GM12865 (cell line): ENCODE measurements at regions not wholly inside any gene's neighbourhood (a gene's known extent, or its start where the extent isn't known, plus 50 kb on each side); places are given as distances from the start of the nearest gene placed in this dataset.
A peak's percentile ranks its signal among the peaks of the same experiment; 100 is the strongest.

ENCODE experiments used
- DNase-seq: peaks from one replicate; pipeline ENCODE4 v3.0.0; 2010; ENCODE audit warnings: low read depth
- H3K4me3 ChIP-seq: 2 replicates; pipeline ENCODE4 v1.5.1; 2011; ENCODE audit warnings: mild to moderate bottlenecking, low read depth, low read length, control low read depth
- TF ChIP-seq, protein P1 (sequence below): IDR thresholded peaks from 2 replicates; pipeline ENCODE4 v1.5.1; 2011; ENCODE audit warnings: low read length, control low read depth, low read depth, inconsistent platforms; ENCODE audit not compliant: insufficient read depth; ENCODE audit errors: missing control alignments

DNA sequence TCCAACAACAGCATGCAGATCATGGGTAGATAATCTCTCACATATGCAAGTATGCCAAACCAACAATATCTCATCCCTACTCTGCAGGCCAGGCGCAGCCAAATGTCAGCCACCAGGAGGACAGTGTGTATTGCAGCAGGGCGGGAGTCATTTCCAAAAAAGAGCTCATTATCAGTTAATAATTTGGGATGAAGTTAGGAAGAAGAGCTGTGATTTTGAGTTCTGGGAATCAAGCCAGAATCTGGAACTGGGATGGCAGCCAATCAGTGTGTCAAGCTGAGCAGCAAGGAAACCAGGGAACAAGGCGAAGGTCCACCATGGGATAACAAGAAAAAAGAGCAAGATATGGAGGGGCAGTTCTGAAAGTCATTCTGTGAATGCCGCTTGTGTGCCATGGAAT is 88.2 kb upstream of the CAMK2D start:
- TF ChIP-seq, protein P1, sequence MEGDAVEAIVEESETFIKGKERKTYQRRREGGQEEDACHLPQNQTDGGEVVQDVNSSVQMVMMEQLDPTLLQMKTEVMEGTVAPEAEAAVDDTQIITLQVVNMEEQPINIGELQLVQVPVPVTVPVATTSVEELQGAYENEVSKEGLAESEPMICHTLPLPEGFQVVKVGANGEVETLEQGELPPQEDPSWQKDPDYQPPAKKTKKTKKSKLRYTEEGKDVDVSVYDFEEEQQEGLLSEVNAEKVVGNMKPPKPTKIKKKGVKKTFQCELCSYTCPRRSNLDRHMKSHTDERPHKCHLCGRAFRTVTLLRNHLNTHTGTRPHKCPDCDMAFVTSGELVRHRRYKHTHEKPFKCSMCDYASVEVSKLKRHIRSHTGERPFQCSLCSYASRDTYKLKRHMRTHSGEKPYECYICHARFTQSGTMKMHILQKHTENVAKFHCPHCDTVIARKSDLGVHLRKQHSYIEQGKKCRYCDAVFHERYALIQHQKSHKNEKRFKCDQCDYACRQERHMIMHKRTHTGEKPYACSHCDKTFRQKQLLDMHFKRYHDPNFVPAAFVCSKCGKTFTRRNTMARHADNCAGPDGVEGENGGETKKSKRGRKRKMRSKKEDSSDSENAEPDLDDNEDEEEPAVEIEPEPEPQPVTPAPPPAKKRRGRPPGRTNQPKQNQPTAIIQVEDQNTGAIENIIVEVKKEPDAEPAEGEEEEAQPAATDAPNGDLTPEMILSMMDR: no peak
- no peak for DNase-seq
- H3K4me3 ChIP-seq: no peak overlapping the region

DNA sequence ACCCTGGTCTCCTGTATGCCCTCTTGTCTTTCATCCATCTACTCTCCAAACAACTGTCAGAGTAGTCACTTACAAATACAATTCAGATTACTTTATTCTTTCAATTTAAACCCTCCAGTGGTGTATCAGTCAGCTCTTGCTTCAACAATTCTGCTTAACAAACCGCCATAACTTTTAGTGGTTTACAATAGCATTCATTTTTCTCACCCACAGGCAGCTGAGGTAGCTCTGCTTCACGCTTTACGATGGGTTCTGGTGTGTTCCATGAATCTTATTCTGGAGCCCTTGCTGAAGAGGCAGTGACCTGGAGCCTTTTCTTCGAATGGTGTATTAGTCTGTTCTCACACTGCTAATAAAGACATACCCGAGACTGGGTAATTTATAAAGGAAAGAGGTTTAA is 86.2 kb upstream of the CAMK2D start:
- TF ChIP-seq, protein P1: no peak
- DNase-seq: no peak

DNA sequence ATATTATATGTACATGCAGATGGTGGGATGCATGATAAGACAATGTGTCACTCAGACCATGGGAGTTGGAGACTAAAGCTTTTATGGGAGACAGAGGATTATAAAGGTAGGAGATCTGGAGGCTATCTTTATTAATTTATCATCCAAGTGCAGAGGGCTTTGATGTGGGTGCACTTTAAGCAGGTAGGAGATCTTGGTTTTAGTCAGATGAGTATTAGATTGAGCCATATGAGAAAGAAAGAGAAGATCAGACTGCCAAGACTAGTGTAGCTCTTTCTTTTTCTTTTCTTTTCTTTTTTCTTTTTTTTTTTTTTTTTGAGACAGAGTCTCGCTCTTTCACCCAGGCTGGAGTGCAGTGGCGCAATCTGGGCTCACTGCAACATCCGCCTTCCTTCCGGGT is 84.9 kb upstream of the CAMK2D start:
- TF ChIP-seq, protein P1: no peak
- DNase-seq: no peak
- no peak overlapping the region for H3K4me3 ChIP-seq

More for the DNA sequence above, 86.2 kb upstream of the CAMK2D start:
- H3K4me3 ChIP-seq: no peak overlapping the region

DNA sequence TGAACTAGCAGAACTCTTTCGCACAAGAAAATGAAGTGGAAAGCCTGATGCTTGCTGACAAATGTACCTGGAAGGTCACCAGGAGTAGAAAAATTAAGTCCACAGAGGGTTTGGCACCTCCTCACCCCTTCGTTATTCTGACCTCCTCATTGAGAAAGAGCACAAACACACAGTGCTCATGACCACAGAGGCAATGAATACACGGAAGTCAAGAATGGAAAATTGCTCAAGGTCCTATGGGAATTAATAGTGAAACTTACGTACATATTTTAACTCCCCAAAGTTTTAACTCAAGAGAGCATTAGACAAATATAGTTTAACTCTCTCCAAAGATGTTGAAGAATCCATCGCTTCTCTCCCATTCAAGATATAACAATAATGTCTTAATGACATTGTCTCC is 83.6 kb upstream of the CAMK2D start:
- DNase-seq: no peak
- H3K4me3 ChIP-seq: no peak overlapping the region

DNA sequence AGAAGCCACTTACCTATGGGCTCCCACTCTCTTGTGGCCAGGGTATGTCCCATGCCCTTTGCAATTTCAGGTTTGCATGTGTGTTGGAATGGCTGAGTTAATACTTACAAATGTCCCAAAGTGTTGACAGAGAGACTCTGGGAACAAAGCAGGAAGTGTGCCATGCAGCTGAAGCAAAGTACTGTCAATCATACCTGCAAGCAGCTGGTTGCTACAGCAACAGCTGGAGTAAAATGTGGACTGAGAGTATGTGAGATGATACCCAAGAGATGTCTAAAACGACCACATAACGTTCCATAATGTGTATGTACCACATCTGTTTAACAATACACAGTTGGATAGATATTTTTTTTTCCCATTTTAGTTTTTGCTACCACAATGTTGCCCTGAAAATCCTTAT is 82.8 kb upstream of the CAMK2D start:
- H3K4me3 ChIP-seq: no peak overlapping the region
- DNase-seq: peak; percentile 33
- TF ChIP-seq, protein P1: no peak

More for the DNA sequence above, 83.6 kb upstream of the CAMK2D start:
- TF ChIP-seq, protein P1: no peak

DNA sequence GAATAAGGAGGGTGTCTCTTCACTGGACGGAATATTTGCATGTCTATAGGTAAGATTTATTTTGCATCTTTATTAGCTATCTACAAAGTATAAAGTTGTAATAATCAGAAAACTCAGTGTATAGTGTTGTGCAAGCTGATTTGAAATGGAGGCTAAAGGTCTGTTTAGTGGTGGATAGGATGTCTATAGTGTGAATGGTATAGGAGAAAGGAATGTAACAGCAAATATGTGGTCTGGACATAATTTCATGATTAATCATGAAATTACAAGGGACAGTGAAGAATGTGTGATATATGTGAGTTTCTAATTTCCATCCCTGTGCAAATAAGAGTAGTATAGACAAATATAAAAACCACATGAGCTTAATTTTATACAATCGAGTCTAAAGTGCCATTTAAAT is 79.3 kb upstream of the CAMK2D start:
- no peak overlapping the region for H3K4me3 ChIP-seq
- TF ChIP-seq, protein P1: no peak
- no peak for DNase-seq

DNA sequence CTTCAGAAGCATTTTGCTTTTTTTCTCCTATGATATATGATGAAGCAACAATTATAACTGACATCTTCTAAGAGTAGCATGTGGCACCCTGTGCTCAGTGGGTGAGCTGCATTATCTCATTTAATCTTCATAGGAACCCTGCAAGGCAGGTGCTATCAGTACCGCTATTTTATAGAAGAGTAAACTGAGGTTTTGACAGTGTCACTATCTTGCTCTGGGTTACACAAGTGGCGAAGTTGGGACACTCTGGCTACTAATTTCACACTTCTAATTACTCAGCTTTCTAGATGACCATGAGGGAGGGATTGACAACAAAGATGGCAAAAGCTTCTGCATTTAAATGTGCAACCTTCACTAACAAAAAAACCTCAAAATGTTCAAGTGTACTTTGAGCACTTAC is 76.9 kb upstream of the CAMK2D start:
- DNase-seq: no peak
- TF ChIP-seq, protein P1: no peak
- H3K4me3 ChIP-seq: no peak overlapping the region
